Neuron (in vitro differentiated cells): ENCODE measurements at regions not wholly inside any gene's neighbourhood (a gene's known extent, or its start where the extent isn't known, plus 50 kb on each side); places are given as distances from the start of the nearest gene placed in this dataset.
A peak's percentile ranks its signal among the peaks of the same experiment; 100 is the strongest.
"Not testable (repeated sequence)": the region's sequence is repeated elsewhere in the genome, so short reads cannot be mapped to it uniquely, and the experiment has no call there.

Experiments
- H2AFZ ChIP-seq: one replicate; pipeline ENCODE4 v1.6.1; 2013; ENCODE audit warnings: low read depth, mild to moderate bottlenecking, inconsistent platforms, low read length, moderate library complexity
- H3K27me3 ChIP-seq: one replicate; pipeline ENCODE4 v1.6.1; 2013; ENCODE audit warnings: low read length; ENCODE audit not compliant: insufficient read depth
- H3K36me3 ChIP-seq: one replicate; pipeline ENCODE4 v1.6.1; 2013; ENCODE audit warnings: low read length; ENCODE audit not compliant: insufficient read depth
- H3K4me1 ChIP-seq: one replicate; pipeline ENCODE4 v1.6.1; 2013; ENCODE audit warnings: low read length; ENCODE audit not compliant: insufficient read depth
- H3K4me3 ChIP-seq: 2 replicates; pipeline ENCODE4 v1.5.1; 2013; ENCODE audit warnings: mild to moderate bottlenecking, low read length, moderate library complexity
- H3K9me3 ChIP-seq: one replicate; pipeline ENCODE4 v1.6.1; 2013; ENCODE audit warnings: low read length

DNA sequence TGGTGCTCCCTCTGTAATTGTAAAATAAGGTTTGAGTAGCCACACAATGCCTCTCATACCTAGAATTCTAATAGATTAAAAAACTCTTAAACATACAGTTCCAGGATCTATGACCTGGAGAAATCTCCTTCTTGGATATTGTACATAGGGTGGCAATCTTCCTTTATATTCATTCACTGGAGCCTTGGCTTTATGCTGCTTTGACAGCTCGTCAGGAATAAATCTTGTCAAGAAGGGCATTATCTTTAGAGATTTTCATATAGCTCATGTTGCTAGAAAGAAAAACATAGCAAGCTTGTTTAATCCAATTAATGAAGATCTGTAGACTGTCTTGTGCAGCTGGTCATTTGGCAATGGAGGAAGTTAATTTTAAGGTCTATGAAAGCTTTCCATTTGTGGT, 131.1 kb downstream of the PYDC2 start:
- no peaks in the 10 kb centered on the region for H3K9me3 ChIP-seq
- no peaks in the 10 kb centered on the region for H3K27me3 ChIP-seq
- H3K4me1 ChIP-seq: no peaks in the 10 kb centered on the region
- H2AFZ ChIP-seq: no peak overlapping the region
- H3K36me3 ChIP-seq: no peaks in the 10 kb centered on the region
- H3K4me3 ChIP-seq: no peak overlapping the region

GRCh38 chr3:191593486-191593885, 132.5 kb downstream of the PYDC2 start:
- H3K4me1 ChIP-seq: no peaks in the 10 kb centered on the region
- H3K4me3 ChIP-seq: no peak overlapping the region
- H3K36me3 ChIP-seq: no peaks in the 10 kb centered on the region

GRCh38 chr3:191615511-191615910, 154.5 kb downstream of the PYDC2 start:
- not testable (repeated sequence) for H2AFZ ChIP-seq, H3K27me3 ChIP-seq, H3K36me3 ChIP-seq, H3K4me3 ChIP-seq, H3K9me3 ChIP-seq, H3K4me1 ChIP-seq

More at GRCh38 chr3:191593486-191593885, 132.5 kb downstream of the PYDC2 start:
- Histone ChIP-seq H3K9me3 (no peaks in the 10 kb centered on the region), H2AFZ (no peak overlapping the region), H3K27me3 (no peaks in the 10 kb centered on the region)

DNA sequence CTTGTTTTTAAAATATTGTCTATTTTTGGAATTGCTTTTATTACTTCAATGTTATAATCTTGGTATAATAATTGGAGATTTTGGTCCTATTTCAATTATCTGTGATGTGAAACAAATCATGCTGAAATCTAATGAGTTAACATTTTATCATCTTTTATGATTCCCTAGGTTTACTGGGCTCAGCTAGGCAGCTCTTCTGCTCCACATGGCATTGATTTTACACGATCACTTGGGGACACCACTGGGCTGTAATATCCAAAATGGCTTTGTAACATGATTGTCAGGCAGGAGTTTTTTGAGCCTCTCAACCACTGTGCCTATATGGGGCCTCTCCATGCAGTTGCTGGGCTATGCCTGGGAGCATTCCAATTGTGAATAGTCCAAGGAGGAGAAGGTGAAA, 163.3 kb downstream of the PYDC2 start:
- no peaks in the 10 kb centered on the region for H3K36me3 ChIP-seq
- H3K9me3 ChIP-seq: no peaks in the 10 kb centered on the region
- H3K4me3 ChIP-seq: no peak overlapping the region
- no peak overlapping the region for H2AFZ ChIP-seq
- H3K4me1 ChIP-seq: peaks cover 10% of the 10 kb centered on the region
- H3K27me3 ChIP-seq: no peaks in the 10 kb centered on the region

DNA sequence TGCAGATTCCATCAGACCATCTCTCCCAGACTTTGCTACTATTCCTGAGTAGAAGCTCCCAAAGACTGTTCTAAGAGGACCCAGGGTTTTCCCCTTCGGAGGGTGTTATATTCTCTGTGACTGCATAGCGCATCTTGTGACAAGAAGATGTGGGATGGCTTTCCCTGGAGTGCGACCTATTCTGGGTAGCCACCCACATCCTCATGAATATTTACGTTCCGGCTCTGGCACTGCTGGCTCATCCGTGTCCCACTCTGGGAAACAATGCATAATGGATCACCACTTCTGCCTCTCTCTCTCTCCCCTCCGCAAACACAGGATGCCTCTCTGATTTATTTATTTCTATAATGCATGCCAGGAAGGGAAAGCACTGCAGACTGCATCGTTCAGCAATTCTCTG, 166.1 kb downstream of the PYDC2 start:
- Histone ChIP-seq H2AFZ (no peak overlapping the region), H3K27me3 (no peaks in the 10 kb centered on the region), H3K4me3 (peak overlapping the region; percentile 16), H3K9me3 (no peaks in the 10 kb centered on the region), H3K4me1 (peaks cover 10% of the 10 kb centered on the region), H3K36me3 (no peaks in the 10 kb centered on the region)

GRCh38 chr3:191628571-191628970, 167.6 kb downstream of the PYDC2 start:
- Histone ChIP-seq H3K9me3 (no peaks in the 10 kb centered on the region), H3K36me3 (no peaks in the 10 kb centered on the region), H3K4me3 (no peak overlapping the region), H3K27me3 (no peaks in the 10 kb centered on the region), H2AFZ (no peak overlapping the region), H3K4me1 (peaks cover 10% of the 10 kb centered on the region)

DNA sequence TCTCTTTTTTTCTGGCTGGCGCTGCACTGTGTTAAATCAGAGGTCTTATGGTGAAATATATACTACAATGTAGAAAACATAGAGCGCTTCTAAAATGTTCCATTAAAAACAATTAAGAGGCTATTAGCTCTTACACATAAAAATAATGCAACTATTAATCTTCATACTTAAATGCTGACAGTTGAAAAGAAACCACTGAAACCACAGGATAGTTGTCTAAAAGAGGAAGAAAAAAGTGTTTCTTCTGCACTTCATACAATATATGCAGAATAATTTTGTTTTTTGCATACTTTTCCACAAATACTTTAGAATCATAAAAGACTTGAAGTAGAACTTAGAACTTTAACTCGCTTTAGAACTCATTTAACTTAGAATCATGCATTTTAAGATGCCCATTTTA, 170.5 kb downstream of the PYDC2 start:
- Histone ChIP-seq H3K9me3 (no peaks in the 10 kb centered on the region), H3K4me3 (no peak overlapping the region), H2AFZ (no peak overlapping the region), H3K36me3 (no peaks in the 10 kb centered on the region), H3K4me1 (peaks cover 7% of the 10 kb centered on the region), H3K27me3 (no peaks in the 10 kb centered on the region)

DNA sequence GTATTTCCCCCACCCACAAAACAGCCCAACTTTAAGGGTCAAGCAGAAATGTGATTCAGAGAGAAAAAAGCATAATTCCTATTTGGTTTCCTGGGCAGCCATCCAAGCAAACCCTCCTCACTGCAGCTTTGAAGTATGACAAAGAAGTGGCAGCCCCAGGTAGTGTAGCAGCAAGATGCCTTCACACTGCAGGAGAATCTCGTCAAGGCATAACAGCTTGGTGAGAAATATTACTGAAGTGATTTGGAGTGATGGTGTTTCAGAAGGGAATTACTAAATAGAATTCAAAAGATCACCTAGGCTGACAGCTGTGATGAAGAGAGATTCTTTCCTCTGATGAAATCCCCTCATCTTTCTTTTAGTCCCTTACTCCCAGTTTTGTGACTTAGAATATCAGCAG, 173.9 kb downstream of the PYDC2 start:
- H3K4me1 ChIP-seq: no peaks in the 10 kb centered on the region
- H3K9me3 ChIP-seq: no peaks in the 10 kb centered on the region
- no peaks in the 10 kb centered on the region for H3K36me3 ChIP-seq
- H2AFZ ChIP-seq: no peak overlapping the region
- no peak overlapping the region for H3K4me3 ChIP-seq
- H3K27me3 ChIP-seq: no peaks in the 10 kb centered on the region

GRCh38 chr3:191637611-191638010, 176.6 kb downstream of the PYDC2 start:
- Histone ChIP-seq H3K4me3 (no peak overlapping the region), H2AFZ (no peak overlapping the region), H3K9me3 (no peaks in the 10 kb centered on the region), H3K4me1 (no peaks in the 10 kb centered on the region), H3K27me3 (no peaks in the 10 kb centered on the region), H3K36me3 (no peaks in the 10 kb centered on the region)

GRCh38 chr3:191641789-191642188, 180.8 kb downstream of the PYDC2 start:
- H2AFZ ChIP-seq: no peak overlapping the region
- no peaks in the 10 kb centered on the region for H3K36me3 ChIP-seq
- no peaks in the 10 kb centered on the region for H3K4me1 ChIP-seq
- peaks cover 2% of the 10 kb centered on the region for H3K9me3 ChIP-seq
- no peaks in the 10 kb centered on the region for H3K27me3 ChIP-seq
- no peak overlapping the region for H3K4me3 ChIP-seq

DNA sequence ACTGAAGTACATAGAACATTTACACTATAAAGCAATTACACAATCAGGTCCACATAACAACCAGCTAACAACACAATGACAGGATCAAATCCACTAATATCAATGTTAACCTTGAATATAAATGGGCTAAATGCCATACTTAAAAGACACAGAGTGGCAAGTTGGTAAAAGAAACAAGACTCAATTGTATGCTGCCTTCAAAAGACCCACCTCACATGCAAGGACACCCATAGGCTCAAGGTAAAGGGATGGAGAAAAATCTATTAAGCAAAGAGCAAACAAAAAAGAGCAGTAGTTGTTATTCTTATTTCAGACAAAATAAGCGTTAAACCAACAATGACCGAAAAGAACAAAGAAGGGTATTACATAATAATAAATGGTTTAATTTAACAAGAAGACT, 183.3 kb downstream of the PYDC2 start:
- no peak overlapping the region for H2AFZ ChIP-seq
- peaks cover 2% of the 10 kb centered on the region for H3K9me3 ChIP-seq
- no peaks in the 10 kb centered on the region for H3K27me3 ChIP-seq

GRCh38 chr3:191646242-191646641, 185.3 kb downstream of the PYDC2 start:
- no peaks in the 10 kb centered on the region for H3K4me1 ChIP-seq
- no peak overlapping the region for H2AFZ ChIP-seq
- H3K27me3 ChIP-seq: no peaks in the 10 kb centered on the region
- peaks cover 2% of the 10 kb centered on the region for H3K9me3 ChIP-seq
- H3K36me3 ChIP-seq: no peaks in the 10 kb centered on the region
- no peak overlapping the region for H3K4me3 ChIP-seq

More for the DNA sequence above, 183.3 kb downstream of the PYDC2 start:
- Histone ChIP-seq H3K4me1 (no peaks in the 10 kb centered on the region), H3K4me3 (no peak overlapping the region), H3K36me3 (no peaks in the 10 kb centered on the region)

DNA sequence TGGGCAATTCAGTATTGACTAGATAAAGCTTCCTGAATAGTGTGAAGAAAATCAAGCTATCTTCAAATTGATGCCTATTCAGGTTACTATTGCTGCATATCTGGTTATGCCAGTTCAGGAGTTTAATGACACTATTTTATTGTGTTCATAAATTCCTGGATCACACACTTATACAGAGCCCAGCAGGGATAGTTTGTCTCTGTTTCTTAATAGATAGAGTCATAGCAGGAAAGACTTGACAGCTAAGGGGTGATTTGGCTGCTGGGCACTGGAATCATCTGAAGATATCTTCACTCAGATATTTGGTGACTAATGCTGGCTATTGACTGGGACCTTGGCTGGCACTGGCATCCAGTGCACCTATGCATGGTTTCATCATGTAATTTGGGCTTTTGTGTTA, 187.8 kb downstream of the PYDC2 start:
- Histone ChIP-seq H2AFZ (no peak overlapping the region), H3K4me1 (no peaks in the 10 kb centered on the region), H3K9me3 (peaks cover 2% of the 10 kb centered on the region), H3K4me3 (no peak overlapping the region), H3K27me3 (no peaks in the 10 kb centered on the region), H3K36me3 (no peaks in the 10 kb centered on the region)

GRCh38 chr3:191649626-191650025, 188.7 kb downstream of the PYDC2 start:
- H3K4me3 ChIP-seq: no peak overlapping the region
- H3K27me3 ChIP-seq: no peaks in the 10 kb centered on the region
- no peaks in the 10 kb centered on the region for H3K36me3 ChIP-seq
- H3K9me3 ChIP-seq: peaks cover 2% of the 10 kb centered on the region
- no peak overlapping the region for H2AFZ ChIP-seq
- H3K4me1 ChIP-seq: no peaks in the 10 kb centered on the region
